ENCODE measurements at regions not wholly inside any gene's neighbourhood (a gene's known extent, or its start where the extent isn't known, plus 50 kb on each side); places are given as distances from the start of the nearest gene placed in this dataset.

DNA sequence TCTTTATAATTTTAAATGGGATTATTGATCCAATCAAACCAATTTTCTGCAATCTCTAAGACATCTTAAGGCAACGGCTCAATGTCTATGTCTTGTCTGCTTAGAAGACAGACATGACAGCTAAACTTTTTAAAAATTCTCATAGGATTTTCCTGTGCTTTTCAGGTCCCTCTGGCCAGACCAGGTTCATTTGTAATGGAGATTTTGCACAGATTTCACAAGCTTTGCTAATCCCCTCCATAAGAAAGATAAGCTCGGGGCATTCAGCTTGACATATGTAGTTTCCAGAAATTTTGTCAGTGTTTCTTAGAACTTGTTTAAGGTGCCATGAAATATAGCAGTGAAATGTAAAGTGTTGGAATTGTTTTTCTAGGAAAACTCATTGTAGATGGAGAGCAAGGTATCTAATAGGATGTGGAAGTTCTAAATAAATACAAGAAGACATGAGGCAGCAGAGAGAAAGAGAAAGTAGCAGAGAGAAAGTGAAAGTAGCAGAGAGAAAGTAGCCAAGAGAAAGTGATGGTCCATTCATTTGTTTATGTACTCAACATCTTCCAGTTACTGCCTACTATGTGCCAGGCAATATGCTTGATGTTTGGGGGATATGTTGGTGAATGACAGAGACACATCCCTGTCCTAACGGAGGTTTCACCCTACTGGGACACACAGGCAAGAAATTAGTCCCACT is 219.1 kb upstream of the ARHGAP42 start:
- Histone ChIP-seq H3K27ac (ENCODE audit: low read depth in 2 of 2, low read length in 2 of 2) (no peak overlapping the region), H3K27me3 (ENCODE audit: control insufficient read depth in 2 of 2, insufficient read depth in 2 of 2, low read length in 2 of 2) (no peaks in the 10 kb centered on the region), H3K4me1 (ENCODE audit: control insufficient read depth in 2 of 2, insufficient read depth in 2 of 2, low read length in 2 of 2) (no peaks in the 10 kb centered on the region), H3K9me3 (ENCODE audit: control insufficient read depth in 2 of 2, low read length in 2 of 2) (no peaks in the 10 kb centered on the region), H3K4me3 (ENCODE audit: low read length in 2 of 2) (no peak overlapping the region), H3K36me3 (ENCODE audit: control insufficient read depth in 2 of 2, insufficient read depth in 2 of 2, low read length in 2 of 2) (no peaks in the 10 kb centered on the region), H3K9ac (ENCODE audit: low read depth in 1 of 2, low read length in 2 of 2) (no peak overlapping the region)

DNA sequence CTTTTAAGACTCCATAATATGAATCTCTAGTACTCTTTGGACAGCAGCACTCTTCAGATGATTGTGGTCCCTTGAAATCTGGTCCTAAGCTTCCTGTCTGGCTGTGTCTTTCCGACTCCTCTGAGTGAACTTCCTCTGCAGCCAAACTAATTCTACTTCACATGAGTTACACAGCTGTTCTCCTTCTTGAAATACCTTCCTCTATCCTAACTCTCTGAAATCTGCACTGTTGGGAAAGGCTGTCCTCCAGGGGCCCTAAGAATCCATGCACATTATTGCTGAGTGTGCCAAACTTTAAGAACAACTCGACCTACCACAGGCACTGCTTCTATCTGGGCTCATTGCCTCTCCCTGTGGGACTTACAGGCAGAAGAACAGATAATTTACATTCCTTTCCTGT is 217.3 kb upstream of the ARHGAP42 start:
- no peak overlapping the region for H3K4me3 ChIP-seq (ENCODE audit: low read length in 2 of 2)
- no peaks in the 10 kb centered on the region for H3K9me3 ChIP-seq (ENCODE audit: control insufficient read depth in 2 of 2, low read length in 2 of 2)
- no peak overlapping the region for H3K27ac ChIP-seq (ENCODE audit: low read depth in 2 of 2, low read length in 2 of 2)
- H3K36me3 ChIP-seq (ENCODE audit: control insufficient read depth in 2 of 2, insufficient read depth in 2 of 2, low read length in 2 of 2), result no peaks in the 10 kb centered on the region
- no peaks in the 10 kb centered on the region for H3K27me3 ChIP-seq (ENCODE audit: control insufficient read depth in 2 of 2, insufficient read depth in 2 of 2, low read length in 2 of 2)
- no peak overlapping the region for H3K9ac ChIP-seq (ENCODE audit: low read depth in 1 of 2, low read length in 2 of 2)
- H3K4me1 ChIP-seq (ENCODE audit: control insufficient read depth in 2 of 2, insufficient read depth in 2 of 2, low read length in 2 of 2), result no peaks in the 10 kb centered on the region

DNA sequence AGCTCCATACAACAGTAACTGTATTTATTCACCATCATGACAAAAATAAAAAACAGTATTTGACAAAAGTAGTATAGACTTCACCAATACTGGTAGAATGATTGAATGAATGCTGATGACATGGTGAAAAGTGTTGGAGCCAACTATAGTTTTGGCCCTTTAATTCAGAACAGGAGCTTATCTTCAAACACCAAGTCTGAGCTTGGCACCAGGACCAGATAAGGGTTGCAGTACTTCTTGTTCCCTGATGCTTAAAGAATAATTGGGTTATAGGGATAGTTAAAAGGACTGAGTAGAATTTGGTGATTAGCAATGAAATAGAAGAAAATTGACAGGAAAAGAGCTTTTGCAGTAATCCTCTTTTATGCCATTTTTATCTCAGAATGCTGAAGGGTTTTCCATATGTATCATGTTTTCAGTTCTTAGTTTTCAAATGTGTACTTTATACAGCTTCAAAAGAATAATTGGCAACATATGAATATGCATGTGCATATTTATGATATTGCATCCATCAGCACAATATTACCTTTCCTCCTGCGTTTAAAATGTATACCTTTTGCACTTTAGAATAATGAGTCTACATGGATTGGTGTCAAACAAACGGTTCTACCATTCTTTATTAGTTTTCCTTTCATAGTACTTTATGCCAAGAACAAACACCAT is 214.2 kb upstream of the ARHGAP42 start:
- no peak overlapping the region for H3K4me3 ChIP-seq (ENCODE audit: low read length in 2 of 2)
- no peak overlapping the region for H3K27ac ChIP-seq (ENCODE audit: low read depth in 2 of 2, low read length in 2 of 2)
- H3K4me1 ChIP-seq (ENCODE audit: control insufficient read depth in 2 of 2, insufficient read depth in 2 of 2, low read length in 2 of 2), result no peaks in the 10 kb centered on the region
- H3K36me3 ChIP-seq (ENCODE audit: control insufficient read depth in 2 of 2, insufficient read depth in 2 of 2, low read length in 2 of 2), result no peaks in the 10 kb centered on the region
- no peaks in the 10 kb centered on the region for H3K27me3 ChIP-seq (ENCODE audit: control insufficient read depth in 2 of 2, insufficient read depth in 2 of 2, low read length in 2 of 2)
- no peaks in the 10 kb centered on the region for H3K9me3 ChIP-seq (ENCODE audit: control insufficient read depth in 2 of 2, low read length in 2 of 2)
- H3K9ac ChIP-seq (ENCODE audit: low read depth in 1 of 2, low read length in 2 of 2), result no peak overlapping the region

DNA sequence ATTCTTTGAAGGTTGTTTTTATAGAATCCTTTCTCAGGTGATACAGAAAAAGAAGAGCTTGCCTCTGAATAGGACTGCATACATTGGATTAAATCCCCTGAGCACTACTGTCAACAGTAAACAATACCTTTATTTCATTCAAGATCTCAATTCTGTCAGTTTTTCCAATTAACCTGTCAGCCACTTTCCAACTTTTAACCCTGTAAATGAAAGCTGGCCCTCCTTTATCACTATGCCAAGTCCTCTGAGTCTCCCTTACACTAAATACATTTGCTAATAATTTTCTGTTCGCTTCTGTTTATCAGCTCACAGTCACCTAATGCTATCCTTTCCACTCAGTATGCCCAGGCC is 213.7 kb upstream of the ARHGAP42 start:
- Histone ChIP-seq H3K4me3 (ENCODE audit: low read length in 2 of 2) (no peak overlapping the region), H3K9ac (ENCODE audit: low read depth in 1 of 2, low read length in 2 of 2) (no peak overlapping the region), H3K9me3 (ENCODE audit: control insufficient read depth in 2 of 2, low read length in 2 of 2) (no peaks in the 10 kb centered on the region), H3K27ac (ENCODE audit: low read depth in 2 of 2, low read length in 2 of 2) (no peak overlapping the region), H3K36me3 (ENCODE audit: control insufficient read depth in 2 of 2, insufficient read depth in 2 of 2, low read length in 2 of 2) (no peaks in the 10 kb centered on the region), H3K27me3 (ENCODE audit: control insufficient read depth in 2 of 2, insufficient read depth in 2 of 2, low read length in 2 of 2) (no peaks in the 10 kb centered on the region), H3K4me1 (ENCODE audit: control insufficient read depth in 2 of 2, insufficient read depth in 2 of 2, low read length in 2 of 2) (no peaks in the 10 kb centered on the region)

DNA sequence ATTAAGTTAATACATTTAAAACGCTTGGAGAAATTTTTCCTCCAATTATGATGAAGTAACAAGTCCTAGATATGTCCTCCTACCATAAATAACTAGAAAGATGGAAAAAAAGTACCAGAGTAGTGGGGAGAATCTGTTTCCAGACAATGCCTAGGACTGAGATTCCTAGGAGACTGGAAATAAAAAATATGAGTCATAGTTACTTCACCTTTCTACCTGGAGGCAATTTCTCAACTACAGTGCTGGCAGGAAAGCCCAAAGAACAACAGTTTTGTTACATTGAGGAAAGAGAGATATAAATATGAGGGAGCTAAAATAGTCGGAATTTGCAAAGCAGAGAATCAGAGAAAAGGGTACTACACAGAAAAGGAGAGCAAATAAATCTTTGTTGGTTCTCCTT is 202.1 kb upstream of the ARHGAP42 start:
- H3K27ac ChIP-seq (ENCODE audit: low read depth in 2 of 2, low read length in 2 of 2), result no peak overlapping the region
- no peak overlapping the region for H3K9ac ChIP-seq (ENCODE audit: low read depth in 1 of 2, low read length in 2 of 2)
- no peaks in the 10 kb centered on the region for H3K9me3 ChIP-seq (ENCODE audit: control insufficient read depth in 2 of 2, low read length in 2 of 2)
- no peak overlapping the region for H3K4me3 ChIP-seq (ENCODE audit: low read length in 2 of 2)
- H3K27me3 ChIP-seq (ENCODE audit: control insufficient read depth in 2 of 2, insufficient read depth in 2 of 2, low read length in 2 of 2), result no peaks in the 10 kb centered on the region
- H3K36me3 ChIP-seq (ENCODE audit: control insufficient read depth in 2 of 2, insufficient read depth in 2 of 2, low read length in 2 of 2), result no peaks in the 10 kb centered on the region
- H3K4me1 ChIP-seq (ENCODE audit: control insufficient read depth in 2 of 2, insufficient read depth in 2 of 2, low read length in 2 of 2), result no peaks in the 10 kb centered on the region

DNA sequence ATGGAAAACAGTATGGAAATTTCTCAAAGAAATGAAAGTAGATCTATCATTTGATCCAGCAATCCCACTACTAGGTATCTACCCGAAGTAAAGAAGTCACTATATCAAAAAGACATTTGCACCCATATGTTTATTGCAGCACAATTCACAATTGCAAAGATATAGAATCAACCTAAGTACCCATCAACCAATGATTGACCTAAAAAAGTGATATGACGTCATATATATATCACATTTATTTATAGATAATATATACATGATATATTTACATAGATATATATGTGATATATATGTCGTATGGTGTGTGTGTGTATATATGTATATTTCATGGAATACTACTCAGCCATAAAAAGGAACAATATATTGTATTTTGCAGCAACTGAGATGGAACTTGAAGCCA is 188.3 kb upstream of the ARHGAP42 start:
- Histone ChIP-seq H3K36me3 (ENCODE audit: control insufficient read depth in 2 of 2, insufficient read depth in 2 of 2, low read length in 2 of 2) (no peaks in the 10 kb centered on the region), H3K9me3 (ENCODE audit: control insufficient read depth in 2 of 2, low read length in 2 of 2) (no peaks in the 10 kb centered on the region), H3K27me3 (ENCODE audit: control insufficient read depth in 2 of 2, insufficient read depth in 2 of 2, low read length in 2 of 2) (no peaks in the 10 kb centered on the region), H3K27ac (ENCODE audit: low read depth in 2 of 2, low read length in 2 of 2) (no peak overlapping the region), H3K4me3 (ENCODE audit: low read length in 2 of 2) (no peak overlapping the region), H3K9ac (ENCODE audit: low read depth in 1 of 2, low read length in 2 of 2) (no peak overlapping the region), H3K4me1 (ENCODE audit: control insufficient read depth in 2 of 2, insufficient read depth in 2 of 2, low read length in 2 of 2) (no peaks in the 10 kb centered on the region)

DNA sequence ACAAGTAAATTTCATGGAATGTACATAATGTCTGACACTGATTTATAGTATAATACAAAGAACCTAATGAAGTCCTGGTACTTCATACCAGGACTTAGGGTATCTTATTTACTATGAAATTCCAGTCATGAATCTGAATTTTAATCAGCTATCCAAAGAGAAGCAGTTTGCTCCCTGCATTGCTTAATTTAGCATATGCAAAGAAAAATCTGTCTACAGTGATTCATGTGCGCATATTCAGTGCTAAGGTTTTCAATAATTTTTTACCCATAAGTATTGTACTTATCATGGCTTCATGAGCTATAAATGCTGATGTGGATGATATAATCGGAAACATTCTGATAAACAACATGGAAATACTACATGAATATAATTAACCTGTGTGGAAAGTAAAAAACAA is 185.6 kb upstream of the ARHGAP42 start:
- Histone ChIP-seq H3K9me3 (ENCODE audit: control insufficient read depth in 2 of 2, low read length in 2 of 2) (no peaks in the 10 kb centered on the region), H3K36me3 (ENCODE audit: control insufficient read depth in 2 of 2, insufficient read depth in 2 of 2, low read length in 2 of 2) (no peaks in the 10 kb centered on the region), H3K27me3 (ENCODE audit: control insufficient read depth in 2 of 2, insufficient read depth in 2 of 2, low read length in 2 of 2) (no peaks in the 10 kb centered on the region), H3K27ac (ENCODE audit: low read depth in 2 of 2, low read length in 2 of 2) (no peak overlapping the region), H3K4me3 (ENCODE audit: low read length in 2 of 2) (no peak overlapping the region), H3K4me1 (ENCODE audit: control insufficient read depth in 2 of 2, insufficient read depth in 2 of 2, low read length in 2 of 2) (no peaks in the 10 kb centered on the region), H3K9ac (ENCODE audit: low read depth in 1 of 2, low read length in 2 of 2) (no peak overlapping the region)

DNA sequence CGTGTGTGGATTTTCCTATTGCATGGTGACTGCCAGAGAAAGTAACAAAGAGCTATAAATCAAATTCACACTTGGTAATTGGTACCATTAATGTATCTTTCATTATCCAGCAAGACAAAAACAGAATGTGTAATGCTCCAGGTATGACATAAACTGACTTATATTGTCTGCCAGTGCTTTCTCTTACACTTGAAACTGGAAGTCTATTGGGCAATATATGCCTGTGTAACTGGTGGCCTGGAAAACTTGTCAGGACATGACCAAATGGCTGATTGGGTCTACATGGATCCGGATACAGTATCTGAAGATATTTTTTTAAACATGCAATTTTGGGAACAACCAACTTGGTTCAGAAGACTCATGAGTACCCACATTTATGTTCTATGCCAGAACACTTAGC is 174.6 kb upstream of the ARHGAP42 start:
- no peaks in the 10 kb centered on the region for H3K4me1 ChIP-seq (ENCODE audit: control insufficient read depth in 2 of 2, insufficient read depth in 2 of 2, low read length in 2 of 2)
- H3K4me3 ChIP-seq (ENCODE audit: low read length in 2 of 2), result no peak overlapping the region
- no peaks in the 10 kb centered on the region for H3K27me3 ChIP-seq (ENCODE audit: control insufficient read depth in 2 of 2, insufficient read depth in 2 of 2, low read length in 2 of 2)
- no peaks in the 10 kb centered on the region for H3K36me3 ChIP-seq (ENCODE audit: control insufficient read depth in 2 of 2, insufficient read depth in 2 of 2, low read length in 2 of 2)
- no peaks in the 10 kb centered on the region for H3K9me3 ChIP-seq (ENCODE audit: control insufficient read depth in 2 of 2, low read length in 2 of 2)
- no peak overlapping the region for H3K27ac ChIP-seq (ENCODE audit: low read depth in 2 of 2, low read length in 2 of 2)
- no peak overlapping the region for H3K9ac ChIP-seq (ENCODE audit: low read depth in 1 of 2, low read length in 2 of 2)

DNA sequence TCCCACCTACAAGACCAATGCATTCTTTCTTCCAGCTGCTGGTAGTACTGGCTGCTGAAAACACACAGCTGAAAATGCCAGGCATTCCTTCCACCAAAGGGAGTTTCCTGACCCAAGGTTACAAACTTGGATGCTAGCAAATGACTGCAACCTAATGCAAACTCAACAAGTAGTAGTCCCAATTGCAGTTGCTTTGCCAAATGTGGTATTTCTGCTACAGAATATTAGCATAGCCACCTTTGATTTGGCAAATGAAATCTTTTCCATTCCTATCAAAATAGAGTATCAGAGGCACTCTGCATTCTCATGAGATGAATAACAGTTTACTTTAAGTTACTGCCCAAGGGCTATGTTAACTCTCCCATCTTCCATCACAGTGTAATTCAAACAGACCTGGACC is 172.0 kb upstream of the ARHGAP42 start:
- no peaks in the 10 kb centered on the region for H3K9me3 ChIP-seq (ENCODE audit: control insufficient read depth in 2 of 2, low read length in 2 of 2)

DNA sequence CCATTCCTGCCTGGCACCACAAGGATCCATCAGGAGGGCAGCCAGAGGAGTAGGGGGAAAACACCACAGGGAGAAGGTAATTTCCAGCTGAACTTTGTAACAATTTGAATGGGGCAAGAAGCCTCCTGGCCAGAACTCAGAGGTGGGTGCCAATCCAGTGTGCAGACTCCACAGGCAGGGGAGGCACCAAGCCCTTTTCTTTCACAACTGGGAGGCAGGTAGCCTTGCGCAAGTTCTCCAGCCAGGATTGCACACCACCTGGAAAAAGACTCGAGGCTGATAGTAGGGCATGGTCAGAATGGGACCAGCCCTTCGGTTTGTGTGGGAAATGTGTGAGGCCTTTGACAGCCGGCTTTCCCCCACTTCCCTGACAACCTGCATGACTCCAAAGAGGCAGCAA is 161.9 kb upstream of the ARHGAP42 start:
- Histone ChIP-seq H3K9ac (ENCODE audit: low read depth in 1 of 2, low read length in 2 of 2) (no peak overlapping the region), H3K27me3 (ENCODE audit: control insufficient read depth in 2 of 2, insufficient read depth in 2 of 2, low read length in 2 of 2) (no peaks in the 10 kb centered on the region), H3K36me3 (ENCODE audit: control insufficient read depth in 2 of 2, insufficient read depth in 2 of 2, low read length in 2 of 2) (no peaks in the 10 kb centered on the region), H3K4me3 (ENCODE audit: low read length in 2 of 2) (no peak overlapping the region), H3K9me3 (ENCODE audit: control insufficient read depth in 2 of 2, low read length in 2 of 2) (no peaks in the 10 kb centered on the region), H3K27ac (ENCODE audit: low read depth in 2 of 2, low read length in 2 of 2) (no peak overlapping the region), H3K4me1 (ENCODE audit: control insufficient read depth in 2 of 2, insufficient read depth in 2 of 2, low read length in 2 of 2) (no peaks in the 10 kb centered on the region)

More for the DNA sequence above, 172.0 kb upstream of the ARHGAP42 start:
- no peaks in the 10 kb centered on the region for H3K36me3 ChIP-seq (ENCODE audit: control insufficient read depth in 2 of 2, insufficient read depth in 2 of 2, low read length in 2 of 2)
- H3K9ac ChIP-seq (ENCODE audit: low read depth in 1 of 2, low read length in 2 of 2), result no peak overlapping the region
- H3K4me3 ChIP-seq (ENCODE audit: low read length in 2 of 2), result no peak overlapping the region
- H3K27me3 ChIP-seq (ENCODE audit: control insufficient read depth in 2 of 2, insufficient read depth in 2 of 2, low read length in 2 of 2), result no peaks in the 10 kb centered on the region
- H3K27ac ChIP-seq (ENCODE audit: low read depth in 2 of 2, low read length in 2 of 2), result no peak overlapping the region
- no peaks in the 10 kb centered on the region for H3K4me1 ChIP-seq (ENCODE audit: control insufficient read depth in 2 of 2, insufficient read depth in 2 of 2, low read length in 2 of 2)
